Activated CD4-positive, alpha-beta T cell treated with anti-CD3 and anti-CD28 coated beads, Interleukin-2, amount 10 ng/mL, durations not matched to agents 24 days and 14 days (primary cell): ENCODE measurements at regions not wholly inside any gene's neighbourhood (a gene's known extent, or its start where the extent isn't known, plus 50 kb on each side); places are given as distances from the start of the nearest gene placed in this dataset.

ENCODE experiments used
- DNase-seq: peaks from one replicate; pipeline ENCODE4 v3.0.0; 2022
- H3K27ac Mint-ChIP-seq: one replicate; pipeline ENCODE4 v1.8.0; 2022; ENCODE audit warnings: mild to moderate bottlenecking, mixed read lengths
- H3K27me3 Mint-ChIP-seq: one replicate; pipeline ENCODE4 v1.8.0; 2022; ENCODE audit warnings: mixed read lengths
- H3K36me3 Mint-ChIP-seq: one replicate; pipeline ENCODE4 v1.8.0; 2022; ENCODE audit warnings: low read depth, mild to moderate bottlenecking, mixed read lengths
- H3K4me1 Mint-ChIP-seq: one replicate; pipeline ENCODE4 v1.8.0; 2021; ENCODE audit warnings: mixed read lengths
- H3K4me3 Mint-ChIP-seq: one replicate; pipeline ENCODE4 v1.8.0; 2022; ENCODE audit warnings: mild to moderate bottlenecking, moderate library complexity, mixed read lengths
- H3K9me3 Mint-ChIP-seq: one replicate; pipeline ENCODE4 v1.8.0; 2021; ENCODE audit warnings: mixed read lengths
- intact Hi-C: fragments of 100-400 bp; cut with micrococcal nuclease; formaldehyde crosslinking; loops from one replicate; pipeline ENCODE4 v1.15.1; 2023

DNA sequence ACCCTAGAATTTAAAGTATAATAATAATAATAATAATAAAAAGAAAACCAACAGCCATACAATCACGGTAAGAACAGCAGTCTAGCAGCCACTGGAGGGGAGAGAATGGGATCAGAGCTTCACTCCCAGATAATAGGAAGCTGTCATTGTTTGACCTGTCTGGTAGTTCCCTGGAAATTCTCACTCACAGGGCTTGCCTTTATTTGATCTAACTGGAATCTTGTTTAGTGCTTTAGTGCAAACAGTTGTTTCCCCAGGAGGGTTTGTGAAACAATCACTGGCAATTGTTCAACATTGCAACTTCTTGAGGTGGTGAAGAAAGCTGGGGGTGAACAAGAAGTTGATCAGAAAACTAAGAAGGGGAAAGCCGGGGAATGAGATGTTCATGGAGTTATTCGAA lies 68.7 kb upstream of the PTCSC3 start:
- no peak overlapping the region for H3K4me3 Mint-ChIP-seq
- no peaks in the 10 kb centered on the region for H3K4me1 Mint-ChIP-seq
- peaks cover 4% of the 10 kb centered on the region for H3K27me3 Mint-ChIP-seq
- no peak overlapping the region for H3K27ac Mint-ChIP-seq
- DNase-seq, result no peak
- intact Hi-C loops, result no loop called here
- H3K36me3 Mint-ChIP-seq, result no peaks in the 10 kb centered on the region
- peaks cover 6% of the 10 kb centered on the region for H3K9me3 Mint-ChIP-seq

DNA sequence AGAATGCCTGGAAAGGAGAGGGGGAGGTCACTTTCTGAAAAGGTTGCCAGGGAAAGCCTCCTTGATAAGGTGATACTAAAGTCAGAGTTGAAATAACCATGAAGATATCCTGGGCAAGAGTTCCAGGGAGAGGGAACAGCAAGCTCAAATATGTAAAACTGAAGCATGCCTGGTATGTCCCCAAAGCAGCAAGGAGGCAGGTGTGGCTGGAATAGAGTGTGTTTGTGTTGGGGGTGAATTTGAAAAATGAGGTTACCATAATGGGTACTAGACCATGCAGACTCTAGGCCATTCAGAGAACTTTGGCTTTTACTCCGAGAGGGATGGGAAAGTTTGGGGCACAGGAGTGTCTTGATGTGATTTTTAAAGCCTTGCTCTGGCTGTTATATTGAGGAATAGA lies 66.7 kb upstream of the PTCSC3 start:
- DNase-seq, result no peak
- Mint-ChIP-seq H3K9me3 (no peaks in the 10 kb centered on the region), H3K36me3 (no peaks in the 10 kb centered on the region), H3K27me3 (peaks cover 5% of the 10 kb centered on the region), H3K4me1 (peaks cover 3% of the 10 kb centered on the region), H3K4me3 (no peak overlapping the region), H3K27ac (no peak overlapping the region)
- intact Hi-C loops, result no loop called here

DNA sequence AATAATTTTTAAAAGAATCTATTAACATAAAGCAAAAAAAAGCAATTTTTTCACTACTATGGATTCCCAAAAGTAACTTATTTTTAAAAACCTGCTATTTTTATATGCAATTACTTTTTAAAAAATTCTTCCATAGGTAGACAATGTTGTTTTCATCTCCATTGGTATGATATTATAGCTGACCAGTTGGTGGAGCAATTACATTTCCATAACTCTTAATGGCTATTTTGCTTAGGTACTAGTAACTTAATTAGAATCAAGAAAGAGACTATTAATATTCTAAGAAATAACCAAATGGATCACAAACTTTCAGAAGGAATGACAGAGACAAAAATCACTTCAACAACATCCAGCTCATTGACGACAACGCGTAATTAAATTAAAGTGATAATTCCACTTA lies 64.7 kb upstream of the PTCSC3 start:
- no peak for DNase-seq
- H3K27ac Mint-ChIP-seq, result no peak overlapping the region
- peaks cover 3% of the 10 kb centered on the region for H3K4me1 Mint-ChIP-seq
- H3K9me3 Mint-ChIP-seq, result no peaks in the 10 kb centered on the region
- intact Hi-C loops, result no loop called here
- H3K27me3 Mint-ChIP-seq, result peaks cover 5% of the 10 kb centered on the region
- H3K36me3 Mint-ChIP-seq, result no peaks in the 10 kb centered on the region
- H3K4me3 Mint-ChIP-seq, result no peak overlapping the region

DNA sequence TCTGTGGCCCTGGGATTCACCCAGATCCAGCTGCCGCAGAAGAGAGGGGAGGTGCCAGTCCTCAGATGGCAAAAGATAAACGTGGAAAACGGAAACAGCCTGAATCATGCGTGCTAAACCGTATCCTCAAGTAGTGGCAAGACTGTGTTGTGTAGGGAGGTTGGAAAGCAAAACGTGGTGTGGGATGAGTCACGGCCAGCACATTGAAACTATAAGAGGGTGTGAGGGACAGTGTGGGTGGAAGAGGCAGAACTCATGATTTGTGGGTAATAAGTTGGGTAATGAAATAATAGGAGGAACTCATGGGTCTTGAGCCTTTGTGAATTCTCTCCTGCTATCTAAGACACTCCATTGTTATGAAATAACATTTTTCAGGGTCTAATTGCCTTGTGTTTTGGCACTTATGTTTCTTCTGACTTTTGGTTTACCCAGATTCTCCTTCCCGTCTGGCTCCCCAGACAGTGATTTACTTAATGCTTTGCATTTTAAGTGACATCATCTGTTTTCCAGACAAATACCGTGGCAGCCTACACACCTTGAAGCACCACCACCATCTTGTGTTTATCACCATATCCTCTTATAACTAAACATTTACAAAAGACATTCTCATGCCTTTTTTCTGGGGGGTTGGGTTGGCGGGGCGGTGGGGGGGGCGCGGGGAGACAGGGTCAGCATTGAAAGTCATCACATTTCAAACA lies 62.3 kb upstream of the PTCSC3 start:
- Mint-ChIP-seq H3K4me1 (peaks cover 3% of the 10 kb centered on the region), H3K9me3 (no peaks in the 10 kb centered on the region), H3K36me3 (no peaks in the 10 kb centered on the region), H3K4me3 (no peak overlapping the region), H3K27me3 (peaks cover 3% of the 10 kb centered on the region), H3K27ac (no peak overlapping the region)
- intact Hi-C loops, result loop anchor here (10.0 kb wide), 1 partner anchor 136 kb away; no protein-coding TSS in a partner anchor
- DNase-seq, result no peak

DNA sequence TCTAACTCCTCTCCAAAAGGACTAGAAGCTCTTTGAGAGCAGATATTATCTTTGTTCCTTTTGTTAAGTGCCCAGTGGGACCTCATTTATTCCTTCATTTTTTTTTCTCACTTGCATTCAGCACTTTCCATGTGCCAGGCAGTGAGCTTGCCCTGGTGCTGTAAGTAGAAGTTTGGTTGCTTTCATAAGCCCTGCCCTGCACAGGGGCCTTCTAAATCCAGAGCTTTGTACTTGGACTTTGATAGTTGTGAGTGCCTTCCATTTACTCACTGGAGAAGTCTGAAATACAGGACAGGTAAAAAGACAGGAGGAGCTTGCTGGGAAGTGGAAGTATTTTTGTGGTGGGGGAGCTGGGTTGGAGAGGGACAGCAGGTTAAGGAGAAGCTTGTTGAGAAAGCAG lies 56.7 kb upstream of the PTCSC3 start:
- Mint-ChIP-seq H3K27ac (no peak overlapping the region), H3K27me3 (peaks cover 5% of the 10 kb centered on the region), H3K36me3 (no peaks in the 10 kb centered on the region), H3K9me3 (no peaks in the 10 kb centered on the region), H3K4me1 (no peaks in the 10 kb centered on the region), H3K4me3 (no peak overlapping the region)
- DNase-seq, result no peak
- intact Hi-C loops, result loop anchor here (10.0 kb wide), 1 partner anchor 142 kb away; no protein-coding TSS in a partner anchor

DNA sequence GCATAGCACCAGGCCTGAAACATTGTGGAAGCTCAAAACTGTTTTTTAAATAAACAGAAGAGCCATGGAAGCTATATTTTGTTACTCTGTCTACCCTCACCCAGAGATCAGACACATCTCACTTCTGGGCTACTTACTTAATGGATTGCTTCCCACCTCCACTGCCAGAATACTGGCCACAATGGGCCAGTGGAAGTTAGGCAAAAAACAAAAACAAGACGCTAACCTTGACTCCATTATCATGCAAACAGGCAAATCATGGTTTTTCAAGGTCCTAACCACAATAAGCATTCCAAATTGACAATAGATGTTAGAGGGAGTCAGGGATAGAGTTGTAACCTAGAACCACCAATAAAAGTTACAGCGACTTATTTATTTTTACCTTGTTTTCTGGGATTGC lies 52.7 kb upstream of the PTCSC3 start:
- no peaks in the 10 kb centered on the region for H3K36me3 Mint-ChIP-seq
- no peak for DNase-seq
- no peaks in the 10 kb centered on the region for H3K9me3 Mint-ChIP-seq
- H3K4me3 Mint-ChIP-seq, result no peak overlapping the region
- intact Hi-C loops, result no loop called here
- peaks cover 4% of the 10 kb centered on the region for H3K27me3 Mint-ChIP-seq
- H3K4me1 Mint-ChIP-seq, result no peaks in the 10 kb centered on the region
- H3K27ac Mint-ChIP-seq, result no peak overlapping the region

DNA sequence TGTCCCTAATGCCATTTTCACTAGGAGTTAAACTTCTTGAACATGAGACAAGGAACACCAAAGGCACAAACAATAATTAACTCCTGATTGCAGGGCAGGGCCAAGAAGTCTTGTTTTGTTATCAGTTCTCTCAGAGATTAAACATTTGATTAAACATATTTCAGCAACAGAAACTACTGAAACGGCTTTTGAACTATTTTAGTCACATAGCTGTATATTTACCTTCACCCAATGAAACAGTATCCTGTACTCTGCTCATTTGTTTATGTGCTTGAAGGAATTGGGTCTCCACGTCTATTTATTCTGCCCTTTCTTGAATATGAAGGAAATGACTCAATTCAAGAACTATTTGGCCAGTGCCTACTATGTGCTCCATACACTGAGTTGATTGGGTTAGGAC lies 51.3 kb upstream of the PTCSC3 start:
- intact Hi-C loops, result no loop called here
- H3K4me3 Mint-ChIP-seq, result no peak overlapping the region

DNA sequence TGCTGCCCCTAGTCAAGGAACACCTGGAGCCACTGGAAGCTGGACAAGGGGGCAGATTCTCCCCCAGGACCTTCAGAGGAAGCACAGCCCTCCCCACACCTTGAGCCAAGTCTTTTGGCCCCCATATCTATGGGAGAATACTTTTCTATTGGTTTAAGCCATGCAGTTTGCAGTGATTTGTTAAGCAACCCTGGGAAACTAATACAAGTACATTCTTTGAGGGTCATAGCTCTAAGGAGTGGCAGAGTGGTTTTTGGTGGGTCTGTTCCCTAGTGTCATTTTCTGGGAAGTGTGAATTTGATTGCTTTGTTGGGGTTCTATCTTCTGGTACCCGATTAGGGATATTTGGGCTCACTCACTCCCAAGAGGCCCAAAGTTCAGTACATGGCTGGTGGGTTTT lies 50.8 kb upstream of the PTCSC3 start:
- intact Hi-C loops, result no loop called here
- Mint-ChIP-seq H3K4me1 (no peaks in the 10 kb centered on the region), H3K36me3 (no peaks in the 10 kb centered on the region), H3K4me3 (no peak overlapping the region), H3K9me3 (no peaks in the 10 kb centered on the region), H3K27ac (no peak overlapping the region), H3K27me3 (peaks cover 5% of the 10 kb centered on the region)
- DNase-seq, result no peak

More for the DNA sequence above, 51.3 kb upstream of the PTCSC3 start:
- H3K27me3 Mint-ChIP-seq, result peaks cover 5% of the 10 kb centered on the region
- no peak overlapping the region for H3K27ac Mint-ChIP-seq
- no peaks in the 10 kb centered on the region for H3K36me3 Mint-ChIP-seq
- no peaks in the 10 kb centered on the region for H3K4me1 Mint-ChIP-seq
- no peaks in the 10 kb centered on the region for H3K9me3 Mint-ChIP-seq
- no peak for DNase-seq
